HG03378 (cell line): ENCODE measurements at regions not wholly inside any gene's neighbourhood (a gene's known extent, or its start where the extent isn't known, plus 50 kb on each side); places are given as distances from the start of the nearest gene placed in this dataset.

Experiments
- ATAC-seq: cut with Tn5 transposase; IDR thresholded peaks from one replicate; pipeline ENCODE4 v1.9.1; 2021; ENCODE audit warnings: mild to moderate bottlenecking, moderate library complexity; ENCODE audit not compliant: unreplicated experiment

DNA sequence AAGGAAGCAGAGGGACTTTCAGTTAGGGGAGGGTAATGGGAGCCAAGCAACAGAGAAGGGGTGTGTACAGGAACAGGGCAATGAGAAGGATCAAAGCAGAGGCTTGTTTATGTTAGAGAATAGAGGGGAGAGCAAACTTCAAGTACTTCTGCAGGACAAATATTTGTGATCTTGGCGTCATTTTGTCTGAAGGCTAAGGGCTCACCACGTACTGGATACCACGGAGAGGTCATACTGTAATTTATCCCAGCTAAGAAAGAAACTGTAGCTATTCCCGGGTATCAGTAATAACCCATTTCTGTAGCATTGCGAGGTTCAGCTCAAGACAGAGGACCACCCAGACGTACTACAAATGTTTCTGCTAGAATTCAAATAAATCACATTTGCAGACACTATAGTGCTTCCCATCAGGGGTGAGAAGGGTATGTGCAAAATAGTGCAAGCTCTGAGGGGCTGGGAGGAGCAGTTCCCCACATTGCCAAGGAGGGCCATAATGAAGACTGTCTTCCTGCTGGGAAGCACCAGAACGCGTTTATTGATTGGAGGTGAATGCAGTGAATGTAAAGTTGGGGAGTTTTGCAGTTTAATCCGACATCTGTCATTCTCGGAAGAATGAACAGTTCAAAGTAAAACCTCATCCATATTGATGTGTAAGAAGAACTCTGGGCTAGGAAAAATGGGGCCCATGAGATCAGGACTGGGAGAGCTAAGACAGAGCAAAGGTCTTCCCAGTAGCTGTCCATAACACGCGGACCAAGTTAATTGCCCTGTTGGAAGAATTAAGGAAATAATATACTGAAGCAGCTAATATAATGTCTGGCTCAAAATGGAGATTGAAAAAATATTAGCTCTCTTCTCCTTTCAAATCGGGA lies 136.9 kb downstream of the RWDD3 start:
- ATAC-seq: no peak

DNA sequence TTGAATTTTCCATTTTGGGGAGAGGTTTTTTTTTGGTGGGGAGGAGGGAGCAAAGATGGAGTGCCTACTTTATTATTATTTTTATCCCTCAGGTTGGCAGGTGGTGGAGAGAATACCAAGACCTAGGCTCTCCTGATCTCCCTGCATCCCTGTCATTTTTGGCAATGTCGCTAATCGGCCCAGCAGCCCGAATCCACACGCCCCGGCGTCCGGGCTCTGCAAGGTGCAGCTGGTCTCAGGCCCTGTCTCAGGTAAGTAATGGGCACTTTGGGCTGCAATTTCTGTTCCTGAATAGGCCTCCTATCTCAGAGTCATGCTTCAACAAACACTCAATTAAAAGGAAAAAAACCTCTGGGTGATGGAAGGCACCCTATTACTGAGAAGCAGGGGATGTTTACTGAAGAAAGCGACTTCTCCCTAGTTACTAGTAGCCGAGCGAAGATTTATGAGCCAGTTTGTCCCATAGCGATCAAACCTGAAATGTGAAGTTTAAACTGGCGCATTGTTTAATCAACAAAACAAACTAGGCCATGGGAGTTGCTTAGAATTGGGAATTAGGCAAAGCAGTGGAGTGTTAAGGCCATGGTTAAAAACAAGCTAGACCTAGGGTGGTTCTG lies 137.8 kb downstream of the RWDD3 start:
- ATAC-seq: no peak

DNA sequence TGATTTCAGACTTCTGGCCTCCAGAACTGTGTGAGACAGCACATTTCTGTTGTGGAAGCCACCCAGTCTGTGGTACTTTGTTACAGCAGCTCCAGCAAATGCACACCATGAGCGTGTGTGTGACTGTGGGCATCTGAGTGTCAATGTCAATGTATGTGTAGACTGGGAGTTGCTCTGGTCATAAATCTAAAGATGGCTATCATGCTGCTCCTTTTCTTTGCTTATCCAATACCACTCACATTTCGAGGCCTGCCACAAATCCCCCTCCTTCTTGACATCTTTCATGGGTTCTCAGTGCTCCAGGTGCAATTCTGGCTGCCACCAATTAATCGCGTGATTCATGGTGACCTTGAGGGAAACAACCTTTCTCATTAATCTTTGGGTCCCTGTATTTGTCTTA lies 141.2 kb downstream of the RWDD3 start:
- ATAC-seq: no peak

- no peak for ATAC-seq
Measured at GRCh38 chr1:95380909-95381308, 146.9 kb downstream of the RWDD3 start.

- ATAC-seq: no peak
Measured at GRCh38 chr1:95382000-95382786, 148.2 kb downstream of the RWDD3 start.

DNA sequence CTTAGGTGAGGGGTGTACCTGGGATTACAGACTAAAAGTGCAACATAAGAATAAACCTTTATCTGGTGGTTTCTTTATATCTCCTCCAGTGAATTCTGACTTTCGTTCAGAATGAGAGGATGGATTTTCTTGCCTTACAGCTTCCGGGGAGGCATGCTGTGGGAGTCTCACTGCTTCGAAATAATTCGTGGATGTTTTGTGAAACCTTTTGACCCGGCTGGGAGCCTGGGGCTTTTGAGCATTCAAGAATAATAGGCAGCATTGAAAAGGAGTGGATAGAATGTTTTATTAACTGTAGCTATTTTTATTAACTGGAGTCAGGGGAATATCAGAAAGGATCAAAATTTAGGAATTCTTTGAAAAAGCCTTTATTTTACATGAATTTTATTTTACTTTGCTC lies 149.1 kb downstream of the RWDD3 start:
- ATAC-seq: no peak

- no peak for ATAC-seq
Measured at GRCh38 chr1:95384567-95384966, 150.6 kb downstream of the RWDD3 start.

DNA sequence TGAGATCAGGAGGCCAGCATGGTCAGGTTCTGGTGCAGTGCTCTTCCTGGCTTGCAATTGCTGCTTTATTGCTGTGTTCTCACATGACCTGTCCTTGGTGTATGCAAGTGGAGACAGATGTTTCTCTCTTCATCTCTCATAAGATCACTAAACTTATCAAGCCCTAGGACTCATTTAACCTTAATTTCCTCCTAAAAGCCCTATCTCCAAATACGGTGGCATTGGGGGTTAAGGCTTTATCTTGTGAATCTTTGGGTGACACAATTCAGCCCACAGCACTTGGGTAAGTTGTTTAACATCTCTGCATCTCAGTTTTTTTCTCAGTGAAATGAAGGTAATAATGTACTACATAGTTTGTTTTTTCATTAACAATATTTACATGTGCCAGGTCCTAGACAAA lies 152.4 kb downstream of the RWDD3 start:
- no peak for ATAC-seq

GRCh38 chr1:95386915-95387314 lies 152.9 kb downstream of the RWDD3 start:
- no peak for ATAC-seq

- ATAC-seq: no peak
Measured at GRCh38 chr1:95388031-95388430, 154.0 kb downstream of the RWDD3 start.

GRCh38 chr1:95393434-95393833 lies 159.4 kb downstream of the RWDD3 start:
- no peak for ATAC-seq

- ATAC-seq: no peak
Measured at GRCh38 chr1:95396557-95396956, 162.5 kb downstream of the RWDD3 start.

- no peak for ATAC-seq
Measured at GRCh38 chr1:95402780-95403179, 168.8 kb downstream of the RWDD3 start.

- ATAC-seq: no peak
Measured at GRCh38 chr1:95406279-95406678, 172.3 kb downstream of the RWDD3 start.

- ATAC-seq: no peak
Measured at GRCh38 chr1:95407131-95407885, 173.3 kb downstream of the RWDD3 start.

- ATAC-seq: no peak
Measured at GRCh38 chr1:95407886-95408291, 173.9 kb downstream of the RWDD3 start.

- ATAC-seq: no peak
Measured at GRCh38 chr1:95408507-95409136, 174.6 kb downstream of the RWDD3 start.

DNA sequence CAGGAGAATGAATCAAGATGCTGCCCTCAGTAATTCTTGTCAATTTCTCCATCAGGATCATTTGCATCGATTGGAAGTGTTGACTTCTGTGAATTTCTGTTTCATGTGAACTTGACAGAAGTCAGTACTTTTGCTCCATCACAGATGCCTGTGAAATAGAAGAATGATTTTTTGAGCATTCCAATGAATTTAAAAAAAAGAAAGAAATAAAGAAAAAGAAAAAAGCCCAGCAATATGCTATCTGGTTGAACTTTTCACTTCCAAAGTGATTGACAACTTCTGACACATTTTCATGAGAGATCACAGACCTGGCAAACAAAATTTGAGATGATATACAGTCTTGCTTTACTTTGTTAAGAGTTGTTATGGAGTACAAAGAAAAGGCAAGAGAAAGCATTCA lies 175.3 kb downstream of the RWDD3 start:
- ATAC-seq: no peak

DNA sequence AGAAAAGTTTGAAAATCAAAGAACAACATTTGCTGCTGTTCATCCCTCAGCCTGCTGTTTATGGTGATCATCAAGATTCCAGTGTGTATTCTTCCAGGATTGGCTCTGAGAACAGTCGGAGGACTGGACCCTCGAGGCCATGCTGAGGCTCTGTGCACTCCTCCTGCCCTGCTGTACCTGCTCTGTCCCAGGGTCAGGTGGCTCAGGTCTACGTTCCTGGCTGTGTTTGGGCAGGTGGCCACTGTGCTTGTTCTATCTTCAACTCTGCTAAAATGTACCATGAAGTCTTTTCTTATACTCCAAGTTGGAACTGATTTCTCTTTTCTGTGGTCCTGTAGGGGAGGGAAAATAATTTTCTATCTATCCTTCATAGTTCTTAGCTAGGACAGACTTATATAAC lies 175.9 kb downstream of the RWDD3 start:
- no peak for ATAC-seq

DNA sequence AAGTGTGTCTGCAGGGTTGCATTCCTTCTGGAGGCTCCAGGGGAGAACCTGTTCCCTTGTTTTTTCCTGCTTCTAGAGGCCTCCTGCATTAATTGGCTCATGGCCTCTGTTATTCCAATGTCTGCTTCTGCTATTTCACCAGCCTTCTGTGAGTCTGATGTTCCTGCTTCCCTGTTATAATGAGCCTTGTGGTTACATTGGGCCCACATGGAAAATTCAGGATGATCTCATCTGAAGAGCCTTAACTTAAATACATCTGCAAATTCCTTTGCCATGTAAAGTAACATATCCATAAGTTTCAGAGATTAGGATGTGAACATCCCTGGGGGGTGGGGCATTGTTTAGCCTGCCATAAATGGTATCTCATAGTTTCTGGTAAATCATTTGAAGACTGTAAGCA lies 181.1 kb downstream of the RWDD3 start:
- no peak for ATAC-seq

- no peak for ATAC-seq
Measured at GRCh38 chr1:95426772-95427171, 192.8 kb downstream of the RWDD3 start.
